CD4-positive, alpha-beta memory T cell (primary cell): ENCODE measurements at regions not wholly inside any gene's neighbourhood (a gene's known extent, or its start where the extent isn't known, plus 50 kb on each side); places are given as distances from the start of the nearest gene placed in this dataset.

ENCODE experiments used
- CTCF ChIA-PET: fragments of 350-600 bp; sonication (Branson Sonifier 250); formaldehyde crosslinking; loops from one replicate; lab custom pipeline; 2021; ENCODE audit warnings: inconsistent platforms; ENCODE audit not compliant: partially characterized antibody; lab: Charles Lee
- POLR2A ChIA-PET: fragments of 350-600 bp; sonication (Branson Sonifier 250); formaldehyde crosslinking; loops from one replicate; lab custom pipeline; 2021; ENCODE audit not compliant: partially characterized antibody; lab: Charles Lee
- DNase-seq, 5 donors: peaks; one replicate each; pipeline versions ENCODE4 v3.0.0 to v3.0.0-alpha.2; 2020 to 2022; ENCODE audit warnings: mixed read lengths in 1 of 5
- H3K27ac ChIP-seq: one replicate; pipeline ENCODE4 v1.7.0; 2013; ENCODE audit warnings: low read depth, low read length
- H3K27me3 ChIP-seq: 2 replicates; pipeline ENCODE4 v1.7.0; 2013; ENCODE audit warnings: mild to moderate bottlenecking, low read length, moderate library complexity; ENCODE audit not compliant: insufficient read depth
- H3K36me3 ChIP-seq: 2 replicates; pipeline ENCODE4 v1.7.0; 2013; ENCODE audit warnings: mild to moderate bottlenecking, low read length, moderate library complexity; ENCODE audit not compliant: insufficient read depth
- H3K4me1 ChIP-seq: 2 replicates; pipeline ENCODE4 v1.7.0; 2013; ENCODE audit warnings: mild to moderate bottlenecking, low read length, moderate library complexity; ENCODE audit not compliant: insufficient read depth
- H3K4me3 ChIP-seq, 2 donors: one replicate each; pipeline ENCODE4 v1.7.0; 2013; ENCODE audit warnings: low read length in 2 of 2, mild to moderate bottlenecking in 1 of 2
- H3K9me3 ChIP-seq, 2 donors: one replicate each; pipeline ENCODE4 v1.7.0; 2013; ENCODE audit warnings: low read length in 2 of 2, control low read depth in 1 of 2; ENCODE audit not compliant: control insufficient read depth in 1 of 2
- H3K27ac Mint-ChIP-seq, 7 donors: one replicate each; pipeline ENCODE4 v1.8.0; 2020 to 2021; ENCODE audit warnings: mixed read lengths in 7 of 7, mild to moderate bottlenecking in 6 of 7, inconsistent platforms in 3 of 7, moderate library complexity in 3 of 7
- H3K27me3 Mint-ChIP-seq, 2 donors: one replicate each; pipeline ENCODE4 v1.8.0; 2020 to 2021; ENCODE audit warnings: mixed read lengths in 2 of 2
- H3K36me3 Mint-ChIP-seq, 2 donors: one replicate each; pipeline ENCODE4 v1.8.0; 2020 to 2021; ENCODE audit warnings: mixed read lengths in 2 of 2, inconsistent platforms in 1 of 2, mild to moderate bottlenecking in 1 of 2
- H3K4me1 Mint-ChIP-seq, 4 donors: one replicate each; pipeline ENCODE4 v1.8.0; 2020 to 2021; ENCODE audit warnings: mixed read lengths in 4 of 4, mild to moderate bottlenecking in 1 of 4
- H3K4me3 Mint-ChIP-seq, 8 donors: one replicate each; pipeline ENCODE4 v1.8.0; 2020 to 2021; ENCODE audit warnings: mixed read lengths in 8 of 8, mild to moderate bottlenecking in 7 of 8, moderate library complexity in 6 of 8, inconsistent platforms in 3 of 8
- H3K9me3 Mint-ChIP-seq, 8 donors: one replicate each; pipeline ENCODE4 v1.8.0; 2020 to 2021; ENCODE audit warnings: mixed read lengths in 8 of 8, mild to moderate bottlenecking in 5 of 8, inconsistent platforms in 3 of 8, moderate library complexity in 1 of 8
- intact Hi-C: fragments of 100-400 bp; cut with micrococcal nuclease; formaldehyde crosslinking; loops from one replicate; pipeline ENCODE4 v1.15.1; 2023

DNA sequence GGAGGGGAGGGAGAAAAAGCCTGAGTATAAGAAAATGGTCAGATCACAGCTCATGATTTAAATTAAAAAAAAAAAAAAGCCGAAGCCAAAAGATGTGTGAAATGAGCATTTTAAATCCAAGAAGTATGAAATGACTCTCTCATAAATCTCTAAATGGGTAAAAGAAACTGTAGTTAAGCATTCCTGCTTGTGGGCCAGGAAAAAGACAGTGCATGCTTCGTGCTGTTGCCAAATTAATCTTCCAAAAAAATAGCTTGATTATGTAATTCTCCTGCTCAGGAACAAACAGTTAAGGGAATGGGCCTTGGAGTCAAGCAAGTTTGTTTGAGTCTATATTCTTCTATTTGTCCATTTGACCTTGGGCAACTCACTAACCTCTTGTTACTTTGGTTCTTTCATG, 325.4 kb upstream of the SEL1L start:
- POLR2A ChIA-PET = no interaction called here
- H3K4me1 Mint-ChIP-seq = no peaks in the 10 kb centered on the region
- peaks cover 9 to 35% (median 28%) of the 10 kb centered on the region in 8 donors for H3K9me3 Mint-ChIP-seq
- CTCF ChIA-PET = no interaction called here
- H3K4me1 ChIP-seq = no peaks in the 10 kb centered on the region
- DNase-seq = no peak
- no peak overlapping the region for H3K4me3 ChIP-seq
- H3K36me3 Mint-ChIP-seq = peaks cover 0 to 1% of the 10 kb centered on the region in 2 donors
- no peak overlapping the region for H3K27ac ChIP-seq
- H3K4me3 Mint-ChIP-seq = no peak overlapping the region
- intact Hi-C loops = no loop called here
- H3K27ac Mint-ChIP-seq = no peak overlapping the region
- no peaks in the 10 kb centered on the region for H3K9me3 ChIP-seq
- no peaks in the 10 kb centered on the region for H3K27me3 Mint-ChIP-seq
- no peaks in the 10 kb centered on the region for H3K36me3 ChIP-seq
- H3K27me3 ChIP-seq = no peaks in the 10 kb centered on the region

DNA sequence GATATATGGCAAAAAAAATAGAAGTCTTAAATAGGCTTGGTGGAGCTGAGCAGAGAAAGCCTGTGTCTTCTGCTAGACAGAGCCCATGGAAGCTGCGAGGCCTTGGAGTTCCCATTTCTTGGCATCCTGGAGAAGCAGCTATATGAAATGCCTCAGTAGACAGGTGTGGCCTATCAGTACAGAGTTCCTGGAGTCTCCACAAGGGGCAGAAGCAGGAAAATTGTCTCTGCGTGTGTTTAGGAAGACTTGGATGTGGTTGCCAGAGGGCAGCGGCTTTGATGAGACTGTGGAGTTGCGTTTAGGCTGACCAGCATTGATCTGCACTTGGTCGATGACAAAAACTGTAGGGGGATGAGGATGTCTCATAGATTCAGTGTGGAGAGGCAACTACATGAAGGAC, 334.5 kb upstream of the SEL1L start:
- Histone ChIP-seq H3K27ac (no peak overlapping the region), H3K4me3 (no peak overlapping the region), H3K36me3 (no peaks in the 10 kb centered on the region), H3K9me3 (no peaks in the 10 kb centered on the region), H3K4me1 (no peaks in the 10 kb centered on the region), H3K27me3 (no peaks in the 10 kb centered on the region)
- DNase-seq = no peak
- Mint-ChIP-seq H3K4me1 (no peaks in the 10 kb centered on the region), H3K27me3 (no peaks in the 10 kb centered on the region), H3K9me3 (peaks cover 0 to 7% (median 1%) of the 10 kb centered on the region in 8 donors), H3K4me3 (no peak overlapping the region), H3K36me3 (no peaks in the 10 kb centered on the region), H3K27ac (no peak overlapping the region)
- ChIA-PET CTCF (no interaction called here), POLR2A (no interaction called here)
- intact Hi-C loops = no loop called here

- no peak overlapping the region for H3K27ac Mint-ChIP-seq
- Histone ChIP-seq H3K4me1 (no peaks in the 10 kb centered on the region), H3K36me3 (no peaks in the 10 kb centered on the region), H3K9me3 (no peaks in the 10 kb centered on the region), H3K4me3 (no peak overlapping the region), H3K27me3 (no peaks in the 10 kb centered on the region), H3K27ac (no peak overlapping the region)
- intact Hi-C loops = no loop called here
- no peaks in the 10 kb centered on the region for H3K27me3 Mint-ChIP-seq
- no peak overlapping the region for H3K4me3 Mint-ChIP-seq
- H3K4me1 Mint-ChIP-seq = no peaks in the 10 kb centered on the region
- H3K36me3 Mint-ChIP-seq = no peaks in the 10 kb centered on the region
- ChIA-PET CTCF (no interaction called here), POLR2A (no interaction called here)
- peaks cover 2 to 20% (median 13%) of the 10 kb centered on the region in 8 donors for H3K9me3 Mint-ChIP-seq
- DNase-seq = no peak
Measured at GRCh38 chr14:81871706-81872105, 338.1 kb upstream of the SEL1L start.

GRCh38 chr14:81884382-81884781, 350.7 kb upstream of the SEL1L start:
- intact Hi-C loops = no loop called here
- Histone ChIP-seq H3K36me3 (no peaks in the 10 kb centered on the region), H3K27me3 (no peaks in the 10 kb centered on the region), H3K4me1 (no peaks in the 10 kb centered on the region), H3K9me3 (no peaks in the 10 kb centered on the region), H3K27ac (no peak overlapping the region), H3K4me3 (no peak overlapping the region)
- ChIA-PET POLR2A (no interaction called here), CTCF (no interaction called here)
- no peaks in the 10 kb centered on the region for H3K4me1 Mint-ChIP-seq
- no peak overlapping the region for H3K27ac Mint-ChIP-seq
- no peak overlapping the region for H3K4me3 Mint-ChIP-seq
- H3K9me3 Mint-ChIP-seq = peaks cover 0 to 8% (median 6%) of the 10 kb centered on the region in 8 donors
- DNase-seq = no peak
- H3K36me3 Mint-ChIP-seq = no peaks in the 10 kb centered on the region
- H3K27me3 Mint-ChIP-seq = no peaks in the 10 kb centered on the region

GRCh38 chr14:81886588-81886987, 352.9 kb upstream of the SEL1L start:
- Mint-ChIP-seq H3K27me3 (no peaks in the 10 kb centered on the region), H3K4me1 (no peaks in the 10 kb centered on the region), H3K9me3 (peaks cover 0 to 10% (median 4%) of the 10 kb centered on the region in 8 donors), H3K27ac (no peak overlapping the region), H3K36me3 (no peaks in the 10 kb centered on the region), H3K4me3 (no peak overlapping the region)
- no peak for DNase-seq
- ChIA-PET POLR2A (no interaction called here), CTCF (no interaction called here)
- Histone ChIP-seq H3K27me3 (no peaks in the 10 kb centered on the region), H3K4me3 (no peak overlapping the region), H3K27ac (no peak overlapping the region), H3K36me3 (no peaks in the 10 kb centered on the region), H3K4me1 (no peaks in the 10 kb centered on the region), H3K9me3 (no peaks in the 10 kb centered on the region)
- intact Hi-C loops = no loop called here

DNA sequence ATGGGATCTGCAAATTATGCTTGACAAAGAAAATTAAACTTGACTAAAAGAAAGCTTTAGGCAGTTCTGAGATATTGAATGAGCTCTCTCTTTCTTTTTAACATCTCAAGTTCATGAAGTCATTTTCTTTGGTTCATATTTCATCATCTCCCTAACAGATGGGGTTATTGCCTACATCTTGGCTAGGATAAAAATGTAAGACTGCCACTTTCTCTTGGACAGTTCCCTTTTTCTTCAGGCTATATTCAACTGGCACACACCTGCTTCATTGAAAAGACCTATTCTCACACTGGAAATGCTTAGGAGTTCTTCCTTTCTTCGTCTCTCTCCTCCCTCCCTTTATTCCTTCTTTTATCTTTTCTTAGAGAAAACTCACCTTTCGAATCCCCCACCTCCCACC, 355.9 kb upstream of the SEL1L start:
- H3K4me1 ChIP-seq = no peaks in the 10 kb centered on the region
- no peaks in the 10 kb centered on the region for H3K27me3 ChIP-seq
- H3K4me1 Mint-ChIP-seq = no peaks in the 10 kb centered on the region
- CTCF ChIA-PET = no interaction called here
- no peaks in the 10 kb centered on the region for H3K27me3 Mint-ChIP-seq
- POLR2A ChIA-PET = no interaction called here
- H3K27ac ChIP-seq = no peak overlapping the region
- DNase-seq = no peak
- no peaks in the 10 kb centered on the region for H3K36me3 Mint-ChIP-seq
- no peaks in the 10 kb centered on the region for H3K36me3 ChIP-seq
- intact Hi-C loops = no loop called here
- no peaks in the 10 kb centered on the region for H3K9me3 ChIP-seq
- H3K4me3 ChIP-seq = no peak overlapping the region
- H3K9me3 Mint-ChIP-seq = peaks cover 0 to 16% (median 3%) of the 10 kb centered on the region in 8 donors
- H3K4me3 Mint-ChIP-seq = no peak overlapping the region
- H3K27ac Mint-ChIP-seq = no peak overlapping the region

DNA sequence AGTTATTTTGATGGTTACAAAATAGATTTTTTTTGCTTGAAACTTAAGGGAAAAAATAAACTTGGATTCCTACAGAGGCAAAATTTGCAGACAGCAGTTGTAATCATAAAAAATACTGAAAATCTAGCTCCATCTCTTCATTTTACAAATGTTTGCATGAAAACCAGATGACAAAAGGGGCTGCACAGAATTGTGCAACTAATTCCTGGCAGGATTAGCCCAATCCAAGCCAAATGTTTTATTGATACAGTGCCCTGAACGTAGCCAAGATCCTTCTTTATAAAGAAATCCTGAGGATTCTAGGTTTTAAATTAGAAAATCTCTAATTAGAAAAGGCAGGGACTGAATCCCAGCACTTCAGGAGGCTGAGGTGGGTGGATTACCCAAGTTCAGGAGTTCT, 356.4 kb upstream of the SEL1L start:
- Mint-ChIP-seq H3K36me3 (no peaks in the 10 kb centered on the region), H3K27me3 (no peaks in the 10 kb centered on the region), H3K4me3 (no peak overlapping the region), H3K27ac (no peak overlapping the region), H3K4me1 (no peaks in the 10 kb centered on the region), H3K9me3 (peaks cover 0 to 13% (median 3%) of the 10 kb centered on the region in 8 donors)
- DNase-seq = no peak
- H3K9me3 ChIP-seq = no peaks in the 10 kb centered on the region
- ChIA-PET POLR2A (no interaction called here), CTCF (no interaction called here)
- H3K4me1 ChIP-seq = no peaks in the 10 kb centered on the region
- no peak overlapping the region for H3K27ac ChIP-seq
- intact Hi-C loops = no loop called here
- H3K36me3 ChIP-seq = no peaks in the 10 kb centered on the region
- H3K27me3 ChIP-seq = no peaks in the 10 kb centered on the region
- H3K4me3 ChIP-seq = no peak overlapping the region

- Histone ChIP-seq H3K36me3 (no peaks in the 10 kb centered on the region), H3K27me3 (no peaks in the 10 kb centered on the region), H3K4me1 (no peaks in the 10 kb centered on the region), H3K27ac (no peak overlapping the region), H3K4me3 (no peak overlapping the region), H3K9me3 (peaks cover 0 to 3% of the 10 kb centered on the region in 2 donors)
- H3K27ac Mint-ChIP-seq = no peak overlapping the region
- CTCF ChIA-PET = no interaction called here
- no peaks in the 10 kb centered on the region for H3K27me3 Mint-ChIP-seq
- DNase-seq = no peak
- intact Hi-C loops = no loop called here
- POLR2A ChIA-PET = no interaction called here
- H3K36me3 Mint-ChIP-seq = no peaks in the 10 kb centered on the region
- peaks cover 3 to 31% (median 16%) of the 10 kb centered on the region in 8 donors for H3K9me3 Mint-ChIP-seq
- H3K4me3 Mint-ChIP-seq = no peak overlapping the region
- H3K4me1 Mint-ChIP-seq = no peaks in the 10 kb centered on the region
Measured at GRCh38 chr14:81903477-81903876, 369.8 kb upstream of the SEL1L start.
